HG03103 (cell line): ENCODE measurements at regions not wholly inside any gene's neighbourhood (a gene's known extent, or its start where the extent isn't known, plus 50 kb on each side); places are given as distances from the start of the nearest gene placed in this dataset.

Experiments used
- ATAC-seq: cut with Tn5 transposase; IDR thresholded peaks from one replicate; pipeline ENCODE4 v1.9.1; 2021; ENCODE audit warnings: low read depth; ENCODE audit not compliant: unreplicated experiment

GRCh38 chr12:41778934-41779333, 365.7 kb downstream of the GXYLT1 start:
- no peak for ATAC-seq

GRCh38 chr12:41777064-41777790, 367.4 kb downstream of the GXYLT1 start:
- no peak for ATAC-seq

- ATAC-seq, result no peak
Measured at GRCh38 chr12:41772478-41772877, 372.2 kb downstream of the GXYLT1 start.

GRCh38 chr12:41769810-41770209, 374.9 kb downstream of the GXYLT1 start:
- ATAC-seq, result peak; percentile 87

GRCh38 chr12:41768456-41768855, 376.2 kb downstream of the GXYLT1 start:
- no peak for ATAC-seq

- no peak for ATAC-seq
Measured at GRCh38 chr12:41762691-41763090, 382.0 kb downstream of the GXYLT1 start.

GRCh38 chr12:41745593-41745992, 399.1 kb downstream of the GXYLT1 start:
- ATAC-seq, result no peak

GRCh38 chr12:41743835-41744234, 400.8 kb downstream of the GXYLT1 start:
- no peak for ATAC-seq

GRCh38 chr12:41739066-41739465, 405.6 kb downstream of the GXYLT1 start:
- no peak for ATAC-seq

- no peak for ATAC-seq
Measured at GRCh38 chr12:41737423-41737822, 407.3 kb downstream of the GXYLT1 start.

GRCh38 chr12:41736436-41736835, 408.2 kb downstream of the GXYLT1 start:
- ATAC-seq, result no peak

GRCh38 chr12:41731691-41732090, 413.0 kb downstream of the GXYLT1 start:
- ATAC-seq, result no peak

- no peak for ATAC-seq
Measured at GRCh38 chr12:41731061-41731460, 413.6 kb downstream of the GXYLT1 start.

GRCh38 chr12:41724216-41724615, 420.5 kb downstream of the GXYLT1 start:
- ATAC-seq, result no peak

GRCh38 chr12:41719214-41719613, 425.5 kb downstream of the GXYLT1 start:
- no peak for ATAC-seq

- ATAC-seq, result no peak
Measured at GRCh38 chr12:41715256-41715655, 429.4 kb downstream of the GXYLT1 start.

- ATAC-seq, result no peak
Measured at GRCh38 chr12:41709463-41710285, 435.0 kb downstream of the GXYLT1 start.

GRCh38 chr12:41709012-41709411, 435.7 kb downstream of the GXYLT1 start:
- no peak for ATAC-seq

GRCh38 chr12:41706376-41706775, 438.3 kb downstream of the GXYLT1 start:
- no peak for ATAC-seq

- ATAC-seq, result no peak
Measured at GRCh38 chr12:41701943-41702601, 442.6 kb downstream of the GXYLT1 start.

- no peak for ATAC-seq
Measured at GRCh38 chr12:41700940-41701339, 443.7 kb downstream of the GXYLT1 start.
